A549 (cell line): ENCODE measurements at regions not wholly inside any gene's neighbourhood (a gene's known extent, or its start where the extent isn't known, plus 50 kb on each side); places are given as distances from the start of the nearest gene placed in this dataset.

Experiments
- ATAC-seq, 2 experiments: fragments of 200-7000 bp in 1 of 2; fragments of >200 bp in 1 of 2; cut with Nextera tagmentation in 1 of 2; cut with Tn5 transposase in 1 of 2; 3 replicates each; pipeline versions ENCODE4 v1.8.0 to v1.9.1; 2018 to 2020; ENCODE audit warnings: mild to moderate bottlenecking in 1 of 2, moderate library complexity in 1 of 2
- CTCF ChIA-PET: fragments of 300-600 bp; sonication (Branson Sonifier 250); formaldehyde crosslinking; extraction: SDS; loops from one replicate; lab custom pipeline; 2021; ENCODE audit warnings: antibody characterized with exemption, inconsistent platforms; lab: Yijun Ruan, JAX
- POLR2A ChIA-PET: fragments of 350-600 bp; formaldehyde crosslinking; extraction: SDS; loops from one replicate; lab custom pipeline; 2021; ENCODE audit warnings: antibody characterized with exemption, inconsistent platforms; lab: Yijun Ruan, JAX
- DNase-seq, 2 experiments: peaks; one replicate each; pipeline versions ENCODE4 v3.0.0 to v3.0.0-alpha.2; 2011 to 2016; ENCODE audit warnings: low read depth in 1 of 2, low spot score in 1 of 2
- FAIRE-seq: peaks from 2 replicates; lab custom pipeline; 2011; peaks lifted over from hg19 to GRCh38; lab: Jason Lieb, UNC
- H3K27ac ChIP-seq, 2 experiments: fragments of >200 bp; sonication (Bioruptor Twin); formaldehyde crosslinking; 3 replicates each; pipeline ENCODE4 v1.5.1; 2016 to 2017
- H3K4me1 ChIP-seq: fragments of >200 bp; sonication (Bioruptor Twin); formaldehyde crosslinking; 3 replicates; pipeline ENCODE4 v1.6.1; 2016
- H3K4me2 ChIP-seq: fragments of >200 bp; sonication (Bioruptor Twin); formaldehyde crosslinking; 3 replicates; pipeline ENCODE4 v1.6.1; 2016
- H3K4me3 ChIP-seq: fragments of >200 bp; sonication (Bioruptor Twin); formaldehyde crosslinking; 3 replicates; pipeline ENCODE4 v1.5.1; 2016
- H3K9me3 ChIP-seq: fragments of >200 bp; sonication (Bioruptor Twin); formaldehyde crosslinking; 3 replicates; pipeline ENCODE4 v1.6.1; 2016
- BHLHE40 ChIP-seq: IDR thresholded peaks from 2 replicates; pipeline ENCODE4 v1.6.1; 2012; ENCODE audit warnings: low read depth, low read length, inconsistent platforms
- CBX2 ChIP-seq: fragments of 200-600 bp; sonication (generic); IDR thresholded peaks from 2 replicates; pipeline ENCODE4 v1.6.1; 2016; ENCODE audit warnings: low read depth, mild to moderate bottlenecking, borderline replicate concordance
- CEBPB ChIP-seq, 2 experiments: fragments of >200 bp in 1 of 2; sonication (Bioruptor Twin) in 1 of 2; formaldehyde crosslinking in 1 of 2; IDR thresholded peaks; 2 replicates each; pipeline ENCODE4 v1.6.1; 2012 to 2016
- CTCF ChIP-seq: fragments of >200 bp; sonication (Bioruptor Twin); formaldehyde crosslinking; IDR thresholded peaks from 3 replicates; pipeline ENCODE4 v1.5.1; 2016
- E2F6 ChIP-seq: IDR thresholded peaks from 2 replicates; pipeline ENCODE4 v1.6.1; 2012; ENCODE audit warnings: low read depth, borderline replicate concordance
- ELK1 ChIP-seq: fragments of 150-350 bp; IDR thresholded peaks from 2 replicates; pipeline ENCODE4 v1.6.1; 2014; ENCODE audit warnings: low read depth, mild to moderate bottlenecking, low read length
- EP300 ChIP-seq, 2 experiments: fragments of >200 bp; sonication (Bioruptor Twin); formaldehyde crosslinking; IDR thresholded peaks; 2 replicates in 1 of 2; 3 replicates in 1 of 2; pipeline ENCODE4 v1.6.1; 2016 to 2017
- ESRRA ChIP-seq: fragments of 150-350 bp; IDR thresholded peaks from 2 replicates; pipeline ENCODE4 v1.6.1; 2014; ENCODE audit warnings: mild to moderate bottlenecking, low read length, borderline replicate concordance
- FOXS1 ChIP-seq: fragments of 250-450 bp; sonication (Bioruptor Pico); IDR thresholded peaks from 2 replicates; pipeline ENCODE4 v1.5.0; 2020; ENCODE audit warnings: mild to moderate bottlenecking, moderate library complexity
- HDAC2 ChIP-seq: fragments of 200-600 bp; sonication (generic); IDR thresholded peaks from 2 replicates; pipeline ENCODE4 v1.6.1; 2016
- HMGXB4 ChIP-seq: fragments of 250-450 bp; sonication (Bioruptor Pico); IDR thresholded peaks from 2 replicates; pipeline ENCODE4 v1.5.0; 2021; ENCODE audit warnings: mild to moderate bottlenecking, moderate library complexity, borderline replicate concordance
- HOXA7 ChIP-seq: fragments of 250-450 bp; sonication (Bioruptor Pico); IDR thresholded peaks from 2 replicates; pipeline ENCODE4 v1.5.0; 2020; ENCODE audit warnings: mild to moderate bottlenecking, moderate library complexity
- HOXB13 ChIP-seq: fragments of 250-450 bp; sonication (Bioruptor Pico); IDR thresholded peaks from 2 replicates; pipeline ENCODE4 v1.5.0; 2020; ENCODE audit warnings: low read depth, mild to moderate bottlenecking, moderate library complexity
- JUN ChIP-seq, 2 experiments: fragments of >200 bp; sonication (Bioruptor Twin); formaldehyde crosslinking; IDR thresholded peaks; 2 replicates in 1 of 2; 3 replicates in 1 of 2; pipeline ENCODE4 v1.6.1; 2016 to 2017
- JUNB ChIP-seq: fragments of >200 bp; sonication (Bioruptor Twin); formaldehyde crosslinking; IDR thresholded peaks from 2 replicates; pipeline ENCODE4 v1.6.1; 2016
- KDM5A ChIP-seq: fragments of 200-600 bp; sonication (generic); IDR thresholded peaks from 2 replicates; pipeline ENCODE4 v1.6.1; 2016; ENCODE audit warnings: antibody characterized with exemption, mild to moderate bottlenecking
- MAX ChIP-seq: IDR thresholded peaks from 2 replicates; pipeline ENCODE4 v1.6.1; 2012
- MYC ChIP-seq: IDR thresholded peaks from 2 replicates; pipeline ENCODE4 v1.6.1; 2012; ENCODE audit warnings: mild to moderate bottlenecking, inconsistent platforms, low read length, improper control_type of control experiment, borderline replicate concordance
- NR3C1 ChIP-seq: fragments of >200 bp; sonication (Bioruptor Twin); formaldehyde crosslinking; IDR thresholded peaks from 3 replicates; pipeline ENCODE4 v1.6.1; 2017
- PHF8 ChIP-seq: fragments of 200-600 bp; sonication (generic); IDR thresholded peaks from 2 replicates; pipeline ENCODE4 v1.6.1; 2016; ENCODE audit warnings: low read depth, mild to moderate bottlenecking, antibody characterized with exemption, moderate library complexity, borderline replicate concordance
- RAD21 ChIP-seq, 2 experiments: fragments of >200 bp in 1 of 2; sonication (Bioruptor Twin) in 1 of 2; formaldehyde crosslinking in 1 of 2; IDR thresholded peaks in 1 of 2; conservative IDR thresholded peaks in 1 of 2; 2 replicates in 1 of 2; 3 replicates in 1 of 2; pipeline ENCODE4 v1.6.1; 2012 to 2018; ENCODE audit warnings: inconsistent platforms in 1 of 2
- RFX5 ChIP-seq: fragments of 450-650 bp; IDR thresholded peaks from 2 replicates; pipeline ENCODE4 v1.7.1; 2014; ENCODE audit warnings: antibody characterized with exemption, mild to moderate bottlenecking, moderate library complexity
- SMC3 ChIP-seq: fragments of >200 bp; sonication (Bioruptor Twin); formaldehyde crosslinking; IDR thresholded peaks from 3 replicates; pipeline ENCODE4 v1.6.1; 2018; ENCODE audit warnings: inconsistent platforms
- TFCP2L1 ChIP-seq: fragments of 250-450 bp; sonication (Bioruptor Pico); IDR thresholded peaks from 2 replicates; pipeline ENCODE4 v1.5.0; 2021; ENCODE audit warnings: mild to moderate bottlenecking
- TP53 ChIP-seq: fragments of 250-450 bp; sonication (Bioruptor Pico); IDR thresholded peaks from 2 replicates; pipeline ENCODE4 v1.5.0; 2021; ENCODE audit warnings: mild to moderate bottlenecking, moderate library complexity
- USF2 ChIP-seq: fragments of 450-650 bp; IDR thresholded peaks from 2 replicates; pipeline ENCODE4 v1.6.1; 2014; ENCODE audit warnings: antibody characterized with exemption
- ZSCAN20 ChIP-seq: fragments of 250-450 bp; sonication (Bioruptor Pico); IDR thresholded peaks from 2 replicates; pipeline ENCODE4 v1.8.0; 2022; ENCODE audit warnings: mild to moderate bottlenecking, moderate library complexity
- WGBS: methylation state at CpG from one replicate; pipeline ENCODE4 v1.1.6; 2017; ENCODE audit errors: missing lambda C conversion rate; 5-methylcytosine and 5-hydroxymethylcytosine counted together

GRCh38 chr3:34268032-34268709 is 469.7 kb downstream of the PDCD6IP start:
- Histone ChIP-seq H3K4me2 (no peak overlapping the region), H3K27ac (no peak overlapping the region), H3K4me3 (no peak overlapping the region), H3K9me3 (no peaks in the 10 kb centered on the region), H3K4me1 (no peaks in the 10 kb centered on the region)
- FAIRE-seq (no peak), ATAC-seq (no peak), DNase-seq (no peak)
- TF ChIP-seq NR3C1 (no peak), FOXS1 (no peak), JUN (IDR thresholded peaks at IDR 0.05) (no peak), ELK1 (no peak), MYC (no peak), HDAC2 (no peak), PHF8 (no peak), ZSCAN20 (CRISPR knock-in tag) (no peak), CBX2 (no peak), SMC3 (no peak), TFCP2L1 (CRISPR knock-in tag) (no peak), CTCF (no peak), RFX5 (no peak), RAD21 (conservative IDR thresholded peaks at IDR 0.05 in 1 of 2, IDR thresholded peaks at IDR 0.05 in 1 of 2) (no peak)
- 28% methylated on average over 4 of the region's 4 CpGs for WGBS
- POLR2A ChIA-PET = no interaction called here
- CTCF ChIA-PET = interaction anchor here (1.1 to 1.5 kb wide), 4 partner anchors 8 to 26 kb away, joined by 3 read pairs; no protein-coding TSS in a partner anchor

GRCh38 chr3:34275811-34276210 is 477.4 kb downstream of the PDCD6IP start:
- WGBS = 56% methylated on average over 2 of the region's 2 CpGs
- H3K27ac ChIP-seq = no peak overlapping the region
- DNase-seq = no peak
- no peak for ATAC-seq
- POLR2A ChIA-PET = no interaction called here
- no peaks in the 10 kb centered on the region for H3K9me3 ChIP-seq
- no peak overlapping the region for H3K4me2 ChIP-seq
- no peak for TF ChIP-seq HOXA7 (CRISPR knock-in tag)
- no peak for TF ChIP-seq TP53 (CRISPR knock-in tag)
- TF ChIP-seq E2F6 = no peak
- TF ChIP-seq NR3C1 = no peak
- no peak for TF ChIP-seq EP300 (IDR thresholded peaks at IDR 0.05)
- TF ChIP-seq TFCP2L1 (CRISPR knock-in tag) = no peak
- TF ChIP-seq PHF8 = no peak
- no peak for TF ChIP-seq KDM5A
- TF ChIP-seq USF2 = no peak
- no peak for TF ChIP-seq CEBPB (IDR thresholded peaks at IDR 0.05)
- no peak for TF ChIP-seq MAX
- TF ChIP-seq HOXB13 (CRISPR knock-in tag) = no peak
- no peak for TF ChIP-seq BHLHE40
- no peak for TF ChIP-seq ESRRA
- no peak for TF ChIP-seq HDAC2
- no peak for TF ChIP-seq CBX2
- TF ChIP-seq RAD21 (conservative IDR thresholded peaks at IDR 0.05 in 1 of 2, IDR thresholded peaks at IDR 0.05 in 1 of 2) = no peak
- TF ChIP-seq RFX5 = no peak
- no peak for TF ChIP-seq JUNB
- no peak for TF ChIP-seq HMGXB4 (CRISPR knock-in tag)
- TF ChIP-seq, all 56 proteins: peak for 0
- no peak for FAIRE-seq
- Histone ChIP-seq H3K4me1 (no peaks in the 10 kb centered on the region), H3K4me3 (no peak overlapping the region)
- CTCF ChIA-PET = no interaction called here
